ENCODE measurements at regions not wholly inside any gene's neighbourhood (a gene's known extent, or its start where the extent isn't known, plus 50 kb on each side); places are given as distances from the start of the nearest gene placed in this dataset.
A peak's percentile ranks its signal among the peaks of the same experiment; 100 is the strongest.
"Not testable (repeated sequence)": the region's sequence is repeated elsewhere in the genome, so short reads cannot be mapped to it uniquely, and the experiment has no call there.

DNA sequence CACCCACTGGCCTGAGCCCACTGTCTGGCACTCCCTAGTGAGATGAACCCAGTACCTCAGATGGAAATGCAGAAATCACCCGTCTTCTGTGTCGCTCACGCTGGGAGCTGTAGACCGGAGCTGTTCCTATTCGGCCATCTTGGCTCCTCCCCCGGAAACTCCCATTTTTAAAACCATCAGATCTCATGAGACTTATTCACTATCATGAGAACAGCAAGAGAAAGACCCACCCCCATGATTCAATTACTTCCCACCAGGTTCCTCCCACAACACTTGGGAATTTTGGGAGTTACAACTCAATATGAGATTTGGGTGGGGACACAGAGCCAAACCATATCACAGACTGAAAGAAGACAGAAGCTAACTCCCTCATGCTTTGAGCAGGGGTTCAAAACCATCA is 134.5 kb downstream of the SLC39A8 start:
- not testable (repeated sequence) for DNase-seq

DNA sequence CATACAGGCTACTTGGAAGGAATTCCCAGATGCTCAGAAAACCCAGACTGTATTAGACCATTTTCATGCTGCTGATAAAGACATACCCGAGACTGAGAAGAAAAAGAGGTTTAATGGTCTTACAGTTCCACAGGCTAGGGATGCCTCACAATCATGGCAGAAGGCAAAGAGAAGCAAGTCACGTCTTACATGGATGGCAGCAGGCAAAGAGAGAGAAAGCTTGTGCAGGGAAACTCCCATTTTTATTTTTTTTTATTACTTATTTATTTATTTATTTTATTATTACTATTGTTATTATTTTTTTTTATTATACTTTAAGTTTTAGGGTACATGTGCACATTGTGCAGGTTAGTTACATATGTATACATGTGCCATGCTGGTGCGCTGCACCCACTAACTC is 140.6 kb downstream of the SLC39A8 start:
- DNase-seq, result not testable (repeated sequence)

- peak; percentile 4 for DNase-seq
Observed at GRCh38 chr4:102196221-102196620, 149.1 kb downstream of the SLC39A8 start.

DNA sequence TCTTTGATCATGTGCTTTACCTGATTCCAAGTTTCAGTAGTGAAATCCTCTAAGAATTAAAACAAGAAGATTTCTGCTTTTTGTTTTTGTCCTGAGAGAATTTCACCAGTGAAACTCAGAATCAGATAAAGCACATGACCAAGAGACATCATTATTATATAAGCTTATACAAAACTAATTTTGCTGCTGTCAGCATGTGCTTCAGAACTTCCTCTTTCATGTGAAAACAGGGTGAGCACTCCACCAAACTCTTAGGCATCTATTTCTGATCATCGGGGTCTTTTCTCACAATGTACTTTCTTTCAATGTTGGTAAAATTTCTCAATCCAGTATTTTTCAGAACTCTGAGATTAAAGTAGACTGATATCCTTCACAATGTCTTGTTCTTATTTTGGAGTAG is 152.1 kb downstream of the SLC39A8 start:
- no peak for DNase-seq

DNA sequence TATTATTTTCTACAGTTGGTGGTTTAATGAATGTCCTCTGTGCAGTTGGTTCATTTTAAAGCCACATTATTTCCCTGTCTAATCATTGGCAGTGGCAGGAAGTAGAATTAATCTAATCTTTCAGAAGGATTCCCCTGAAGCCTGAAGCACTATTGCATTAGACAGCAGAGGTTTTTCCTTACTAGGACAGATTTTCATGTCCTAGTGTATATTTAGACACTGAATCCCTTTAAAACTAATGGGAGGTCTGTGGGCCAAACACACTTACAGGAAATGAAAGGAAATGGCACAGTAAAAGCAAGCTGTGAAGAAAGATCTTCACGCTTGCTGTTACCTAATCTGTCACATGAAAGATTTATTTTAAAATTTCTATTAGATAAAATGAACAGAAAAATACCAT is 165.2 kb downstream of the SLC39A8 start:
- peak; percentile 5 for DNase-seq

DNA sequence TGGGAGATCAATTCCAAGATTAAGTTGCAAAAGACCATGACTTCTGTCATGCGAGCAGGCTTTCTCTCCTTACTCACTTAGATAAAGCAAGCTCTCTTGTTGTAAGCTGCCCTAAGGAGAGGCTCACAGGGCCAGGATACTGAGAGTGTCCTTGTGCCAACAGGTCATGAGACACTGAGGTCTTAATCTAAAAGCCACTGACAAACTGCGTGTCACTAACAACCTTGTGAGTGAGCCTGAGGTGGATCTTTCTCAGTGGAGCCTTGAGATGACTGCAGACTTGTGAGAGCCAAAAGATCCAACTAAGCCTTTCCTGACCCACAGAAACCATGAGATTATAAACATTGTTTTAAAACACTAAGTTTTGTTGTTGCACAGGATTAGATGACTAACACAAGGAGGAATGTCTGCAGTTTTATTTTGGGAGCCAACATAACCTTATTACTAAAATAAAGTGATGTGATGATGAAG is 170.5 kb downstream of the SLC39A8 start:
- DNase-seq, result no peak

DNA sequence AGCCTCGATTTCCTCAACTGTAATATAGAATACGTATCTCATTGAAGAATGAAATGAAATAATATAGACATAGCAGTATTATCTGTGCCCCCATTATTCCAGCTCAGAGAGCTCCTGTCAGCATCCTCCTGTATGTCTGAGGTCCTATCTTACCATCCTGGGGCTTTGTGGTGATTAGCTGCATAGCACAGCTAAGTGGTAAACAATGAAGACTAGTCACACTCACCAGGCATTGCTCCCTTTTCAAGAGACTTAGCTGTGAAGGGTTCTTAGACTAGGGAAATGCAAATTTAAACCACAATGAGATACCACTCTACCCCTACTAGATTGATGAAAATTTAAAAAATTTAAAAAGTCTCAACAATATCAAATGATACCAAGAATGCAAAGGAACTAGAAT is 172.9 kb downstream of the SLC39A8 start:
- no peak for DNase-seq

DNA sequence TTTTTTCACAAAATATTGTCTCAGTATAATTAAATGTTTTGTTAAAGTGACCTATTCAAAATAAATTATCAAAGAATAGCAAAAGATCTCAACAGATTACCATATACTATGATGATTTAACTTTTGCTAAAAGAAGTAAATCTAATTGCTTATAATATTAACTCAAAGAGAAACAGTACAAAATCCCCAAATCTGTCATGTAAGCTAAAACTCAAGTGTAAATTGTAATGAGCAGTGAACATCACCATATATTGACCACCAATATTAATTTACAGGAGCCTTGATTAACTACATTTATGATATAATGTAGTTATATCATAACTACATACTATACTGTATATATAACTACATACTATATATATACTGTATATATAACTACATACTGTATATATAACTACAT is 174.4 kb downstream of the SLC39A8 start:
- DNase-seq, result no peak

- DNase-seq, result peak; percentile 97
Observed at GRCh38 chr4:102169345-102169744, 175.9 kb downstream of the SLC39A8 start.

GRCh38 chr4:102168580-102168979 is 176.7 kb downstream of the SLC39A8 start:
- peak; percentile 90 for DNase-seq

- DNase-seq, result no peak
Observed at GRCh38 chr4:102165584-102165983, 179.7 kb downstream of the SLC39A8 start.

DNA sequence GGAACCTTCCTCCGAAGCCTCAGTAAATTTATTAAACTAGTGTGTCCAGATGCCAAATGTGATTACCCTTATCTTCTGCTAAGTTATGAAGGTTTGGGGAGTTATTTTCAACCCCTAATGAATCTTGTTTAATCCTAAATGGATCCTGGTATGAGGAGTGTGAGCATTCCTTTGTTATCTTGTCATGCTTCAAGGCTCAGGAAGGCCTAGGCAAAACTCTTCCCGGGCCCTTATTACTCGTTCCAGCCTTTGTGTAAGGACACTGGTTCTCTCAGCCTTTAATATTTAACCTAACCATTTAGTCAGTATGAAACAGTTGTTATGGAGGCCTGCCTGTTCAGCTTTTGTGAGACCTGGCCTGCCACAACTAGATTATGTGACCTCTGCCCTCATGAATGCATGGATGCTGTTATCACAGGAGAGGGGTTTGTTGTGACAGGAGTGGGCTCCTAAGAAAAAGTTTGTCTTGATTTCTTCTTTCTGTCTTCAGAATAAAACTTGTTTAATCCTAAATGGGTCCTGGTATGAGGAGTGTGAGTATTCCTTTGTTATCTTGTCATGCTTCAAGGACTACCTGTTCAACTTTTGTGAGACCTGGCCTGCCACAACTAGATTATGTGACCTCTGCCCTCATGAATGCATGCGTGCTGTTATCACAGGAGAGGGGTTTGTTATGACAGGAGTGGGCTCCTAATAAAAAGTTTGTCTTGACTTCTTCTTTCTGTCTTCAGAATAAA is 181.7 kb downstream of the SLC39A8 start:
- no peak for DNase-seq

DNA sequence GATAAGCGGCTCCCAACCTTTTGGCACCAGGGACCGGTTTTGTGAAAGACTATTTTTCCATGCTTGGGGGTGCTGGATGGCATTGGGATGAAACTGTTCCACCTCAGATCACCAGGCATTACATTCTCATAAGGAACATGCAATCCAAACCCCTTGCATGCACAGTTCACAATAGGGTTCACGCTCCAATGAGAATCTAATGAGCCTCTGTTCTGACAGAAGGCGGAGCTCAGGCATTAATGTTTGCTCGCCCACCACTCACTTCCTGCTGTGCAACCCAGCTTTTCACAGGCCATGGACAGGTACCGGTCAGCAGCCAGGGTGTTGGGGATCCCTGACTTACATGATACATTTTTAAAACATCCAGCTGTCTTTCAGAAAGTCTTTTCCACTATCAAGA is 187.3 kb downstream of the SLC39A8 start:
- peak; percentile 83 for DNase-seq

GRCh38 chr4:102153391-102153790 is 191.9 kb downstream of the SLC39A8 start:
- peak; percentile 38 for DNase-seq

DNA sequence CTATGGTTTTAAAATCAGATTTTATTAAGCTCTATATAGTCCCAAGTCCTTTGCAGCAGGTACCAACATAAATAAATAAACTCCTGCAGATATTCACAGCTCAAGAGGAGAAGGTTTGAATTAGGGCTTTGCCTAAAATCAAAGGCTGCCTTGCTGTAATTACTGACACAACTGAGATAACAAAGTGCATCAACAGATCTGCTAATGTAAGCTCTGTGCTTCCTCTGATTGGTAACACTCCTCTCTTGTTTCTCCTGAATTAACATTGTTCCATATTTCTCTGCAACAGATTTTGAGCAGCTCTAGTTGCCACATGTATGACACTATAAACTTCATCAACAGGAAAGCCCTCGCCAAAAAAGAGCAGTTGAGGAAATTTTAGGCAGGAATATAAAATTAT is 193.6 kb downstream of the SLC39A8 start:
- DNase-seq, result peak; percentile 13

- peak; percentile 46 for DNase-seq
Observed at GRCh38 chr4:102143433-102143832, 201.8 kb downstream of the SLC39A8 start.

DNA sequence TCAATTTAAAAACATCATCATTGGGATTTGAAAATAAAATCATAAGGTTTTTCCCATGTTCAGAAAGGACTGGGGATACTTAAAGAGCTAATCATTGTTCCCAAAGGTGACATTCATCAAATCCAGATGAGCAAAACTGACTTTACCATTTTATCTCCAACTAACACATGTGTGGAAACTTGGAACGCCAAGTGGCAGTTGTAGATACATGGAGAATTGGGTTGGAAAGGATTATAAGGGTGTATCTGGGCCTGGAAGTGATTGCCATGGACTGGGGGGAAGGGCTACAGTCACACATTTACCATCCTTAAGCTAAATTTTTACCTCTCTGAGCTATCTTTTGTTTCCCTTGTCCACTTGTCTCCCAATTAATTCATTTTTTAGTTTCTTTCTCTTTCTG is 203.4 kb downstream of the SLC39A8 start:
- no peak for DNase-seq

DNA sequence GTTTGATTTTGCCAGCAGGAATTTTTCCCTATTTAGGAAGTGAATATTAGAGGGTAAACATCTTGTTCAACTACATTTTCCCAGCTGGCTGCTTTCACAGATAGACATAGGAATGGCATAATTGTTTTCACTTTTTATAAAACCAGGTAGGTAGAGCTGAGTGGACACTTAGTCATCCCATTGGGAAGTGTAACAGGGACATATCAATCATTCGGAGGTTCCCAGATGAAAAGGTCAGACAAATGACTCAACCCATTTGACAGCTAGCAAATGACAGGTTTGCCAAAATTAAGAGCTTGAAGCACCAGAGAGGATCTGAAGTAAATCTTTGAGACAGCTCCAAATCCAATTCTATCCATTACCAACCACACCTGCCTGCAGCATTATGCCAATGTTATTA is 205.3 kb downstream of the SLC39A8 start:
- peak; percentile 66 for DNase-seq

DNA sequence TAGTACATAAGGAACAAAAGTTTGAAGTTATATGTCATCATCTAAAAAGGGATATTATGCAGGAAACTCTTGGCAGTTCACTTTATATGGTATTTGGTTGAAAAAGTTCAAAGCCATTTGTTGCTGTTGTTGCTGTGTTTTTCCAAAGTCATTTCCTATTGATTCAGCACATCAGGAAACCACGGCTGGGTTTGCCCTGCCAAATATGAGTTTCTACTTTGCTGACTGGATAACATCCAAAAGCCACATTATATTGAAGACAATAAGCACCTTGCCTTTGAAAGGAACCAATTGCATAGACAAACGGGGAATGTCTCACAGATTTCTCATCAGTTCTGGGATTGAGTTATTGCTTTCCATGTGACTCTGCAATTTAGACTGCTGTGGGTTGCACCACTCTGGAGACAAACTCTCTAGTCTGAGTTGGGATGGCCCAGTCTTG is 206.1 kb downstream of the SLC39A8 start:
- peak; percentile 71 for DNase-seq

- no peak for DNase-seq
Observed at GRCh38 chr4:102137217-102137616, 208.1 kb downstream of the SLC39A8 start.

DNA sequence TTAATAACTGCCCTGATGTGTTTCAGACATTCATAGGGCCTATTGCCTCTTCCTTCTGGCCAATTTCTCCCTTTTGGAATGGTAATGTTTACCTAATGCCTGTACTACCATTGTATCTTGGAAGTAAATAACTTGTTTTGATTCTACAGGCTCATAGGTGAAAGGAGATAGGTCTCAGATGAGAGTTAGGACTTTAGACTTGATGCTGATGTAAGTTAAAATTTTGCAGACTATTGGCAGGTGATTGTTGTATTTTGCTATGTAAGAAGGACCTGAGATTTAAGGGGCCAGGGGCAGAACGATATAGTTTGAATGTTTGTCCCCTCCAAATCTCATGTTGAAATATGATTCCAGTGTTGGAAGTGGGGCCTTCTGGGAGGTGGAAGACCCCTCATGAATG is 215.5 kb downstream of the SLC39A8 start:
- no peak for DNase-seq

Data from NCI-H69 (cell line).